Lower leg skin (tissue), 4 donors: ENCODE measurements at regions not wholly inside any gene's neighbourhood (a gene's known extent, or its start where the extent isn't known, plus 50 kb on each side); places are given as distances from the start of the nearest gene placed in this dataset.

Source experiments
- DNase-seq, 2 donors: peaks; one replicate each; pipeline ENCODE4 v3.0.0-alpha.2; 2019; ENCODE audit warnings: low spot score in 2 of 2
- H3K4me3 ChIP-seq: fragments of 200-600 bp; sonication (generic); 2 replicates; pipeline ENCODE4 v1.5.1; 2017; ENCODE audit warnings: mild to moderate bottlenecking, low read depth; ENCODE audit not compliant: poor library complexity, severe bottlenecking
- CTCF ChIP-seq, 3 donors: fragments of 450-650 bp; IDR thresholded peaks; one replicate each; pipeline ENCODE4 v1.5.1; 2016; ENCODE audit warnings: antibody characterized with exemption in 3 of 3, mild to moderate bottlenecking in 3 of 3, moderate library complexity in 2 of 3
- POLR2A ChIP-seq, 2 donors: fragments of 450-650 bp; IDR thresholded peaks; one replicate each; pipeline ENCODE4 v1.6.1; 2016 to 2017; ENCODE audit warnings: antibody characterized with exemption in 2 of 2, mild to moderate bottlenecking in 1 of 2, moderate library complexity in 1 of 2
- WGBS, 2 donors: methylation state at CpG; one replicate each; pipeline ENCODE4 v1.1.5; 2018; 5-methylcytosine and 5-hydroxymethylcytosine counted together
- intact Hi-C: fragments of 100-400 bp; cut with DNase I; formaldehyde crosslinking; loops from one replicate; pipeline ENCODE4 v1.15.0; 2023; ENCODE audit warnings: low total_unique reads

GRCh38 chr11:13160346-13160745, 117.2 kb upstream of the BMAL1 start:
- 24 to 29% methylated on average over 7 of the region's 7 CpGs for WGBS, 2 donors
- H3K4me3 ChIP-seq = no peak overlapping the region
- peak; percentile 66 to 88 for DNase-seq
- intact Hi-C loops = no loop called here
- TF ChIP-seq POLR2A (IDR thresholded peaks at IDR 0.05) (no peak), CTCF (IDR thresholded peaks at IDR 0.05) (no peak)

- intact Hi-C loops = no loop called here
- peak in 1 of 2 donors; percentile 32 for DNase-seq
- WGBS, 2 donors = 43 to 45% methylated on average over 4 of the region's 4 CpGs
Observed at GRCh38 chr11:13160806-13161205, 116.8 kb upstream of the BMAL1 start.

GRCh38 chr11:13163158-13163557, 114.4 kb upstream of the BMAL1 start:
- no peak for DNase-seq
- no peak overlapping the region for H3K4me3 ChIP-seq
- intact Hi-C loops = no loop called here
- 56 to 58% methylated on average over 2 of the region's 2 CpGs for WGBS, 2 donors
- no peak for TF ChIP-seq POLR2A (IDR thresholded peaks at IDR 0.05)
- no peak for TF ChIP-seq CTCF (IDR thresholded peaks at IDR 0.05)

More at GRCh38 chr11:13160806-13161205, 116.8 kb upstream of the BMAL1 start:
- no peak for TF ChIP-seq POLR2A (IDR thresholded peaks at IDR 0.05)
- no peak for TF ChIP-seq CTCF (IDR thresholded peaks at IDR 0.05)
- H3K4me3 ChIP-seq = no peak overlapping the region

- no peak for TF ChIP-seq CTCF (IDR thresholded peaks at IDR 0.05)
- no peak for TF ChIP-seq POLR2A (IDR thresholded peaks at IDR 0.05)
- 93 to 100% methylated on average over 1 of the region's 1 CpG for WGBS, 2 donors
- H3K4me3 ChIP-seq = no peak overlapping the region
- intact Hi-C loops = no loop called here
- DNase-seq = no peak
Observed at GRCh38 chr11:13166036-13166435, 111.6 kb upstream of the BMAL1 start.

GRCh38 chr11:13168271-13168670, 109.3 kb upstream of the BMAL1 start:
- DNase-seq = no peak
- intact Hi-C loops = no loop called here
- 41 to 66% methylated on average over 4 of the region's 4 CpGs for WGBS, 2 donors
- no peak overlapping the region for H3K4me3 ChIP-seq
- no peak for TF ChIP-seq POLR2A (IDR thresholded peaks at IDR 0.05)
- no peak for TF ChIP-seq CTCF (IDR thresholded peaks at IDR 0.05)

GRCh38 chr11:13169709-13170108, 107.9 kb upstream of the BMAL1 start:
- 38 to 60% methylated on average over 2 of the region's 2 CpGs for WGBS, 2 donors
- DNase-seq = no peak
- intact Hi-C loops = no loop called here
- TF ChIP-seq CTCF (IDR thresholded peaks at IDR 0.05) = no peak
- TF ChIP-seq POLR2A (IDR thresholded peaks at IDR 0.05) = no peak
- H3K4me3 ChIP-seq = no peak overlapping the region
